ENCODE measurements at regions not wholly inside any gene's neighbourhood (a gene's known extent, or its start where the extent isn't known, plus 50 kb on each side); places are given as distances from the start of the nearest gene placed in this dataset.
"Not testable (repeated sequence)": the region's sequence is repeated elsewhere in the genome, so short reads cannot be mapped to it uniquely, and the experiment has no call there.

GRCh38 chr2:89863209-89863608 is 1171.7 kb downstream of the RPIA start:
- not testable (repeated sequence) for TF ChIP-seq CTCF, POLR2AphosphoS5, EP300, POLR2A (IDR thresholded peaks at IDR 0.05)

All from gastroesophageal sphincter (tissue), 3 donors.